Mesenchymal stem cell (in vitro differentiated cells and primary cell): ENCODE measurements at regions not wholly inside any gene's neighbourhood (a gene's known extent, or its start where the extent isn't known, plus 50 kb on each side); places are given as distances from the start of the nearest gene placed in this dataset.

Experiments used
- DNase-seq: peaks from one replicate; pipeline ENCODE4 v3.0.0-alpha.2; 2013
- H2AFZ ChIP-seq: one replicate; pipeline ENCODE4 v1.6.1; 2013; ENCODE audit warnings: low read depth, mild to moderate bottlenecking, control low read depth, inconsistent platforms, low read length, moderate library complexity
- H2AK5ac ChIP-seq: 2 replicates; pipeline ENCODE4 v1.6.1; 2013; ENCODE audit warnings: low read length, moderate library complexity, mild to moderate bottlenecking, inconsistent platforms; ENCODE audit not compliant: severe bottlenecking
- H2BK120ac ChIP-seq: one replicate; pipeline ENCODE4 v1.6.1; 2013; ENCODE audit warnings: low read depth, mild to moderate bottlenecking, inconsistent platforms, low read length, moderate library complexity
- H2BK12ac ChIP-seq, 2 experiments: one replicate each; pipeline ENCODE4 v1.6.1; 2013; ENCODE audit warnings: inconsistent platforms in 2 of 2, low read length in 2 of 2, mild to moderate bottlenecking in 2 of 2, moderate library complexity in 2 of 2, control low read depth in 1 of 2
- H2BK15ac ChIP-seq: one replicate; pipeline ENCODE4 v1.6.1; 2013; ENCODE audit warnings: mild to moderate bottlenecking, low read depth, inconsistent platforms; ENCODE audit not compliant: poor library complexity, severe bottlenecking
- H2BK5ac ChIP-seq: 2 replicates; pipeline ENCODE4 v1.6.1; 2013; ENCODE audit warnings: low read depth, mild to moderate bottlenecking, low read length, control low read depth, inconsistent platforms; ENCODE audit not compliant: poor library complexity, severe bottlenecking
- H3K14ac ChIP-seq, 2 experiments: one replicate each; pipeline ENCODE4 v1.6.1; 2013; ENCODE audit warnings: inconsistent platforms in 2 of 2, low read length in 2 of 2, control low read depth in 1 of 2, mild to moderate bottlenecking in 1 of 2, moderate library complexity in 1 of 2
- H3K18ac ChIP-seq, 2 experiments: one replicate each; pipeline ENCODE4 v1.6.1; 2013; ENCODE audit warnings: inconsistent platforms in 2 of 2, low read length in 2 of 2, control low read depth in 1 of 2, low read depth in 1 of 2, mild to moderate bottlenecking in 1 of 2
- H3K23ac ChIP-seq, 2 experiments: one replicate each; pipeline ENCODE4 v1.6.1; 2013; ENCODE audit warnings: inconsistent platforms in 2 of 2, low read length in 2 of 2, mild to moderate bottlenecking in 2 of 2, moderate library complexity in 2 of 2, control low read depth in 1 of 2
- H3K27ac ChIP-seq: 2 replicates; pipeline ENCODE4 v1.5.1; 2013; ENCODE audit warnings: mild to moderate bottlenecking, moderate library complexity, low read length, control low read depth, inconsistent platforms; ENCODE audit not compliant: poor library complexity, severe bottlenecking
- H3K27me3 ChIP-seq, 2 experiments: 2 replicates each; pipeline versions ENCODE4 v1.6.1 to v1.7.0; 2013; ENCODE audit warnings: low read length in 2 of 2, mild to moderate bottlenecking in 2 of 2, moderate library complexity in 2 of 2, control low read depth in 1 of 2, inconsistent platforms in 1 of 2; ENCODE audit not compliant: control insufficient read depth in 1 of 2, insufficient read depth in 1 of 2
- H3K36me3 ChIP-seq, 2 experiments: 2 replicates each; pipeline versions ENCODE4 v1.6.1 to v1.7.0; 2013; ENCODE audit warnings: low read length in 2 of 2, control low read depth in 1 of 2, inconsistent platforms in 1 of 2, low read depth in 1 of 2, mild to moderate bottlenecking in 1 of 2; ENCODE audit not compliant: insufficient read depth in 2 of 2, control insufficient read depth in 1 of 2
- H3K4ac ChIP-seq, 2 experiments: one replicate each; pipeline ENCODE4 v1.6.1; 2013; ENCODE audit warnings: inconsistent platforms in 2 of 2, low read length in 2 of 2, mild to moderate bottlenecking in 2 of 2, moderate library complexity in 2 of 2, control low read depth in 1 of 2, low read depth in 1 of 2
- H3K4me1 ChIP-seq: 2 replicates; pipeline ENCODE4 v1.6.1; 2013; ENCODE audit warnings: low read depth, low read length, control low read depth; ENCODE audit not compliant: control insufficient read depth, insufficient read depth
- H3K4me2 ChIP-seq: 2 replicates; pipeline ENCODE4 v1.6.1; 2013; ENCODE audit warnings: low read length, mild to moderate bottlenecking, inconsistent platforms; ENCODE audit not compliant: poor library complexity, severe bottlenecking
- H3K4me3 ChIP-seq, 2 experiments: 2 replicates each; pipeline versions ENCODE4 v1.5.1 to v1.7.0; 2013; ENCODE audit warnings: low read length in 2 of 2, mild to moderate bottlenecking in 2 of 2, control low read depth in 1 of 2, low read depth in 1 of 2; ENCODE audit not compliant: insufficient read depth in 1 of 2
- H3K79me1 ChIP-seq: replicated peaks from 2 replicates; pipeline ENCODE4 v1.6.1; 2013; ENCODE audit warnings: mild to moderate bottlenecking, control low read depth, low read length, inconsistent platforms; ENCODE audit not compliant: poor library complexity, severe bottlenecking
- H3K9ac ChIP-seq: 2 replicates; pipeline ENCODE4 v1.7.0; 2013; ENCODE audit warnings: mild to moderate bottlenecking, low read length, moderate library complexity
- H3K9me3 ChIP-seq: 2 replicates; pipeline ENCODE4 v1.7.0; 2013; ENCODE audit warnings: mild to moderate bottlenecking, low read length; ENCODE audit not compliant: control insufficient read depth
- H4K8ac ChIP-seq: one replicate; pipeline ENCODE4 v1.6.1; 2013; ENCODE audit warnings: inconsistent platforms, mild to moderate bottlenecking, low read length, moderate library complexity
- H4K91ac ChIP-seq: one replicate; pipeline ENCODE4 v1.6.1; 2013; ENCODE audit warnings: mild to moderate bottlenecking, low read length, inconsistent platforms
- WGBS: methylation state at CpG from one replicate; pipeline ENCODE4 v1.1.7; 2013; ENCODE audit warnings: mixed read lengths; 5-methylcytosine and 5-hydroxymethylcytosine counted together

- no peak overlapping the region for H2BK120ac ChIP-seq
- no peak overlapping the region for H3K4ac ChIP-seq
- no peak overlapping the region for H2AFZ ChIP-seq
- H3K9me3 ChIP-seq = no peaks in the 10 kb centered on the region
- H3K14ac ChIP-seq = no peak overlapping the region
- H2BK15ac ChIP-seq = no peak overlapping the region
- H2BK5ac ChIP-seq = no peak overlapping the region
- H3K18ac ChIP-seq = no peak overlapping the region
- H4K8ac ChIP-seq = no peak overlapping the region
- H4K91ac ChIP-seq = no peak overlapping the region
- no peak overlapping the region for H2BK12ac ChIP-seq
- no peaks in the 10 kb centered on the region for H3K36me3 ChIP-seq
- H3K27ac ChIP-seq = no peak overlapping the region
- H2AK5ac ChIP-seq = no peak overlapping the region
- no peaks in the 10 kb centered on the region for H3K79me1 ChIP-seq
- H3K4me2 ChIP-seq = no peak overlapping the region
- H3K9ac ChIP-seq = no peak overlapping the region
- no peaks in the 10 kb centered on the region for H3K27me3 ChIP-seq
- no peak overlapping the region for H3K4me3 ChIP-seq
- 81% methylated on average over 8 of the region's 8 CpGs for WGBS
- no peak for DNase-seq
- H3K4me1 ChIP-seq = no peaks in the 10 kb centered on the region
- no peak overlapping the region for H3K23ac ChIP-seq
These were observed 198.2 kb downstream of the AACS start for GRCh38 chr12:125263385-125263784.

GRCh38 chr12:125267114-125267513 lies 201.9 kb downstream of the AACS start:
- H4K91ac ChIP-seq = no peak overlapping the region
- H3K27me3 ChIP-seq = no peaks in the 10 kb centered on the region
- no peaks in the 10 kb centered on the region for H3K79me1 ChIP-seq
- H3K4me3 ChIP-seq = no peak overlapping the region
- no peak overlapping the region for H2BK5ac ChIP-seq
- no peak overlapping the region for H4K8ac ChIP-seq
- no peak overlapping the region for H3K23ac ChIP-seq
- no peak overlapping the region for H2BK15ac ChIP-seq
- WGBS = 76% methylated on average over 4 of the region's 5 CpGs
- H2BK12ac ChIP-seq = no peak overlapping the region
- no peak overlapping the region for H3K4ac ChIP-seq
- H3K9me3 ChIP-seq = no peaks in the 10 kb centered on the region
- H3K4me1 ChIP-seq = no peaks in the 10 kb centered on the region
- no peak overlapping the region for H2AFZ ChIP-seq
- no peak overlapping the region for H3K18ac ChIP-seq
- no peak overlapping the region for H3K4me2 ChIP-seq
- H2BK120ac ChIP-seq = no peak overlapping the region
- H3K36me3 ChIP-seq = no peaks in the 10 kb centered on the region
- H3K9ac ChIP-seq = no peak overlapping the region
- no peak for DNase-seq
- H3K27ac ChIP-seq = no peak overlapping the region
- no peak overlapping the region for H2AK5ac ChIP-seq
- no peak overlapping the region for H3K14ac ChIP-seq

- Histone ChIP-seq H2BK15ac (no peak overlapping the region), H3K14ac (no peak overlapping the region), H2BK5ac (no peak overlapping the region), H3K9ac (no peak overlapping the region), H3K36me3 (no peaks in the 10 kb centered on the region), H3K27me3 (no peaks in the 10 kb centered on the region), H3K4ac (no peak overlapping the region), H3K4me1 (no peaks in the 10 kb centered on the region), H2AK5ac (no peak overlapping the region), H2BK12ac (no peak overlapping the region), H3K79me1 (no peaks in the 10 kb centered on the region), H3K18ac (no peak overlapping the region), H3K4me3 (no peak overlapping the region), H4K91ac (no peak overlapping the region), H2BK120ac (no peak overlapping the region), H3K4me2 (no peak overlapping the region), H2AFZ (no peak overlapping the region), H3K23ac (no peak overlapping the region), H3K27ac (no peak overlapping the region), H4K8ac (no peak overlapping the region), H3K9me3 (no peaks in the 10 kb centered on the region)
- WGBS = 71% methylated on average over 5 of the region's 5 CpGs
- no peak for DNase-seq
These were observed 204.0 kb downstream of the AACS start for GRCh38 chr12:125269276-125269675.

GRCh38 chr12:125271892-125272291 lies 206.7 kb downstream of the AACS start:
- no peak overlapping the region for H3K4me3 ChIP-seq
- H4K91ac ChIP-seq = no peak overlapping the region
- H3K79me1 ChIP-seq = no peaks in the 10 kb centered on the region
- no peak overlapping the region for H3K9ac ChIP-seq
- H2BK15ac ChIP-seq = no peak overlapping the region
- WGBS = 60% methylated on average over 4 of the region's 4 CpGs
- H3K36me3 ChIP-seq = no peaks in the 10 kb centered on the region
- H3K27me3 ChIP-seq = no peaks in the 10 kb centered on the region
- H4K8ac ChIP-seq = no peak overlapping the region
- H3K4ac ChIP-seq = no peak overlapping the region
- no peak overlapping the region for H3K4me2 ChIP-seq
- no peak overlapping the region for H2BK5ac ChIP-seq
- H3K14ac ChIP-seq = no peak overlapping the region
- H2AK5ac ChIP-seq = no peak overlapping the region
- H3K27ac ChIP-seq = no peak overlapping the region
- no peaks in the 10 kb centered on the region for H3K4me1 ChIP-seq
- H3K9me3 ChIP-seq = no peaks in the 10 kb centered on the region
- no peak overlapping the region for H3K18ac ChIP-seq
- no peak overlapping the region for H2AFZ ChIP-seq
- no peak overlapping the region for H2BK12ac ChIP-seq
- DNase-seq = no peak
- no peak overlapping the region for H3K23ac ChIP-seq
- no peak overlapping the region for H2BK120ac ChIP-seq
